ENCODE measurements at regions not wholly inside any gene's neighbourhood (a gene's known extent, or its start where the extent isn't known, plus 50 kb on each side); places are given as distances from the start of the nearest gene placed in this dataset.

GRCh38 chr3:30502742-30503073 lies 103.7 kb upstream of the TGFBR2 start:
- DNase-seq: no peak
- in situ Hi-C loops (cut with HindIII; ENCODE audit: low pct_ligation_motif_present, low pct_unique_long_range_greater_than_20kb, low sequenced_read_pairs): no loop called here

- in situ Hi-C loops (cut with HindIII; ENCODE audit: low pct_ligation_motif_present, low pct_unique_long_range_greater_than_20kb, low sequenced_read_pairs): no loop called here
- DNase-seq: no peak
Measured at GRCh38 chr3:30503446-30503845, 103.0 kb upstream of the TGFBR2 start.

DNA sequence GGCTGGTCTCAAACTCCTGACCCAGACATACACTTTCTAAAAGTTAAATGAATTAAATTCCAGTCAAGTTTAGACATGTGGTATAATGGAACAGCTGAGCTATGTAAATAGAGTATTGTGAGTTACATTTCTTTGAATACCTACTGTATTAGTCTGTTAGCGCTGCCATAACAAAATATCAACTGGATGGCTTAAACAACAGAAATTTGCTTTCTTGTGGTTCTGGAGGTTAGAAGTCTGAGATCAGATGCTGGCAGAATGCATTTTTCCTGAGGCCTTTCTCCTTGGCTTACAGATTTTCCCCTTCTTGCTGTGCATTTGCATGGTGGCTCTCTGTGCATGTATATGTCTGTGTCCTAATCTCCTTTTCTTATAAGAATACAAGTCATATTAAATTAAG lies 101.5 kb upstream of the TGFBR2 start:
- no peak for DNase-seq
- in situ Hi-C loops (cut with HindIII; ENCODE audit: low pct_ligation_motif_present, low pct_unique_long_range_greater_than_20kb, low sequenced_read_pairs): no loop called here

DNA sequence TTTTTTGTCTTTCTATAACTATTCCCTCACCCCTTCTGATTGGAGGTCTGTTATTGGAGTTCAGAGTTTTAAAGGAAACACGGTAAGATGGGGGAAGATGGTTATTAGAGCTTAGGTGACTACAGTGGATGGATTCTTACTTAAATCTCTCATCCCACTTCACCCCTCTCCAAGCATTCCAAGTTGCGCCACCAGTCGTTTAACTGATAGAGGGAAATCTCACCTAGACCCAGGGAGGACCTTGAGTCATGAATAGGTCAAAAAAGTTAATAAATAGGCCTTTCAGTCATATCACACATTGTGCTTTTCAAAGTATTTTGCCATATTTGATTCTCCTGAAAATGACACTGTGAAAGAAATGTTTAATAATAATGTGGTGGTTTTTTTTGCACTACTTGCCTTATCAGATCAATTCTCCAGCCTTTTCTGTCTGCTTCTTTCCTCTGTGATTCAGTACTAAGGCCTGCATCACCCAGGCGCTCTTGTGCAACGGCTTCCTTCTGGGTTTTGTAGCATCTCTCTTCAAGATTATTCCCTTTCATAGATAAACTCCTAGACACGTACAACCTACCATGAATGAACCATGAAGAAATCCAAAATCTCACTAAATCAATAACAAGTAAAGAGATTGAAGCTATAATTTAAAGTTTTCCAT lies 100.4 kb upstream of the TGFBR2 start:
- in situ Hi-C loops (cut with HindIII; ENCODE audit: low pct_ligation_motif_present, low pct_unique_long_range_greater_than_20kb, low sequenced_read_pairs): no loop called here
- DNase-seq: no peak

GRCh38 chr3:30508339-30508738 lies 98.1 kb upstream of the TGFBR2 start:
- in situ Hi-C loops (cut with HindIII; ENCODE audit: low pct_ligation_motif_present, low pct_unique_long_range_greater_than_20kb, low sequenced_read_pairs): no loop called here
- DNase-seq: no peak

DNA sequence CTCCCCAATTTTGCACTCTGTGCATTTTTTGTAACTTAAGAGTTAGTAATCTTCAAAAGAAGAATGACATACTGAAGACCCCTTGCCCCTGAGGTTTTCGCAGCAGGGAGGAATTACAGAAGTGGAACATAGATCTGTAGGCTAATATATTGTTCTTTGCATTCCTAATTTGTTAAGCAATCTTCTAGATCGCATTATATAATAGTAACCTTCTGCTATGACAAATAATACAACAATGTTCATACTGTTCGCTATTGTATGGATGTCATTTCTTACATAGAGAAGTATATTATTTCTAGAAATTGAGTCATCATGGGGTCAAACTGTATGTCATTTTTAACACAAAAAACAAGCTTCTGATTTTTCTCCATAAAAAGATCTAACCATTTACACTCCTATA lies 95.8 kb upstream of the TGFBR2 start:
- DNase-seq: no peak
- in situ Hi-C loops (cut with HindIII; ENCODE audit: low pct_ligation_motif_present, low pct_unique_long_range_greater_than_20kb, low sequenced_read_pairs): no loop called here

DNA sequence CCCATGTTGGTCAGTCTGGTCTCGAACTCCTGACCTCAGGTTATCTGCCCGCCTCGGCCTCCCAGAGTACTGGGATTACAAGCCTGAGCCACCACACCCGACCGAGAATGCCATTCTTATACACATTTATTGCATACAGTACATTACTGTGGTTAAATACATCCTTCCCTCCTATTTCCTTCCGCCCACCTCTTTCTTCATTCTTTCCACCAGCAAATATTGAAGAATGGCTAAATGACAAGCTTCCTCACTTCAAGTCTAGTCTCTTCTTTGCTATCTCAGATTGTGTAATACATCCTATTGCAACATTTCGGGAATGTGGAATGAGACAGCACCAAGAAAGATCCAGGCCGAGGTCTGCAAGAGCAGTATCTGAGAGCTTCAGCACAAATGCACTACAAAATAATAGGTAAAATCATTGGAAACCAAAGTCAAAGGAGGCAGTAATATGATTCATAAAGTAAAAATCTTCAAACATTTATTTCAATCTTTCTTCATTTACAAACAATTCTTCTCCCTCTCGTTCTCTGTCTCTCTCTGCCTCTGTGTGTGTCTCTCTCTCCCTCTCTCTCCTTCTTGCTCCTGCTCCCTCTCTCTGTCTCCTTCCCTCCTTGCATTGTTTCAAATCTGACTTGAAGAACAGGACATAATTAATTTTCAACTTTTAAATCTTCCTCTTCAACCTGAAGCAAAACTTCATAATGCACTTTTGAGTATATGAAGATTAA lies 94.7 kb upstream of the TGFBR2 start:
- no peak for DNase-seq
- in situ Hi-C loops (cut with HindIII; ENCODE audit: low pct_ligation_motif_present, low pct_unique_long_range_greater_than_20kb, low sequenced_read_pairs): no loop called here

- in situ Hi-C loops (cut with HindIII; ENCODE audit: low pct_ligation_motif_present, low pct_unique_long_range_greater_than_20kb, low sequenced_read_pairs): no loop called here
- no peak for DNase-seq
Measured at GRCh38 chr3:30512576-30512975, 93.8 kb upstream of the TGFBR2 start.

GRCh38 chr3:30513374-30514152 lies 92.8 kb upstream of the TGFBR2 start:
- DNase-seq: no peak
- in situ Hi-C loops (cut with HindIII; ENCODE audit: low pct_ligation_motif_present, low pct_unique_long_range_greater_than_20kb, low sequenced_read_pairs): no loop called here

GRCh38 chr3:30516238-30516637 lies 90.2 kb upstream of the TGFBR2 start:
- no peak for DNase-seq
- in situ Hi-C loops (cut with HindIII; ENCODE audit: low pct_ligation_motif_present, low pct_unique_long_range_greater_than_20kb, low sequenced_read_pairs): no loop called here

- no peak for DNase-seq
Measured at GRCh38 chr3:30518181-30518864, 88.1 kb upstream of the TGFBR2 start.

DNA sequence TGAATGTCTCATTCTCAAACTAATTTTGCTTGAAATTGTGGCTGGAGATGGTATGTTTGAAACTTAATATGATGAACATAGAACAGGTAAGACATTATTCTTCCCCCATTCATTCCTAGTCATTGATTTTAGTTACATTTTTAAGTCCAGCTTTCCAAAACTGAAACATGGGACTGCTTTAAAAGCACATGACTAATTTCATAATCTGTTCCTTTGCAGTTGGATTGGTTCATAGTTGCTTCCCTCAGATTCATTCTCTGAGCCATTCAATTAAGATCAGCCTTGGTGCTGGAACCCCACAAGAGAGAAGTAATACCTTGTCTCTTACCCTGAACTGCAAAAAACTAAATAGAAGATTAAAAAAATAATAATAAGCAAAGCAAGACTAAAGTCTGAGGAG lies 87.5 kb upstream of the TGFBR2 start:
- no peak for DNase-seq
- in situ Hi-C loops (cut with HindIII; ENCODE audit: low pct_ligation_motif_present, low pct_unique_long_range_greater_than_20kb, low sequenced_read_pairs): no loop called here

More at GRCh38 chr3:30518181-30518864, 88.1 kb upstream of the TGFBR2 start:
- in situ Hi-C loops (cut with HindIII; ENCODE audit: low pct_ligation_motif_present, low pct_unique_long_range_greater_than_20kb, low sequenced_read_pairs): no loop called here

DNA sequence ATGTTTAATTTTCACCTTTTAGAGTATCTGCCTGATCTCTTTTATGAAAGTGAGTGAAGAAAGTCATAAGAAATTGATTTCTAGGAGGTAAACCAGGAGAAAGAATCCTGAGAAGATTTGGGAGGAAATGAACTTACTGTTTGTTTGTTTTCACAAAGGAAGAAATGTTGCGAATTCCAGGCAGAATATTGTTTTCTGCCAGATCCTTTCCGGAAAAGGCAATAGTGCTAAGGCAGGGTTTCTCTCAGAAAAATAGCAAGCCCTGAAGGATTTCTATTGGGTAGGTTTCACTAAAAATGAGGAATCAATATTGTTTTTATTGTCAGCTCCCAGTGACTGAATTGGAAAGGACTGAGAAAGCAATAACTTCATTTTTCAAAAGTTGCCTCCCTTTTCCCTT lies 85.7 kb upstream of the TGFBR2 start:
- in situ Hi-C loops (cut with HindIII; ENCODE audit: low pct_ligation_motif_present, low pct_unique_long_range_greater_than_20kb, low sequenced_read_pairs): no loop called here
- DNase-seq: no peak

GRCh38 chr3:30521156-30521715 lies 85.2 kb upstream of the TGFBR2 start:
- DNase-seq: no peak
- in situ Hi-C loops (cut with HindIII; ENCODE audit: low pct_ligation_motif_present, low pct_unique_long_range_greater_than_20kb, low sequenced_read_pairs): no loop called here

GRCh38 chr3:30522476-30522875 lies 83.9 kb upstream of the TGFBR2 start:
- in situ Hi-C loops (cut with HindIII; ENCODE audit: low pct_ligation_motif_present, low pct_unique_long_range_greater_than_20kb, low sequenced_read_pairs): no loop called here
- DNase-seq: no peak

- DNase-seq: no peak
- in situ Hi-C loops (cut with HindIII; ENCODE audit: low pct_ligation_motif_present, low pct_unique_long_range_greater_than_20kb, low sequenced_read_pairs): no loop called here
Measured at GRCh38 chr3:30523366-30523765, 83.0 kb upstream of the TGFBR2 start.

- in situ Hi-C loops (cut with HindIII; ENCODE audit: low pct_ligation_motif_present, low pct_unique_long_range_greater_than_20kb, low sequenced_read_pairs): no loop called here
- no peak for DNase-seq
Measured at GRCh38 chr3:30524357-30525040, 81.9 kb upstream of the TGFBR2 start.

DNA sequence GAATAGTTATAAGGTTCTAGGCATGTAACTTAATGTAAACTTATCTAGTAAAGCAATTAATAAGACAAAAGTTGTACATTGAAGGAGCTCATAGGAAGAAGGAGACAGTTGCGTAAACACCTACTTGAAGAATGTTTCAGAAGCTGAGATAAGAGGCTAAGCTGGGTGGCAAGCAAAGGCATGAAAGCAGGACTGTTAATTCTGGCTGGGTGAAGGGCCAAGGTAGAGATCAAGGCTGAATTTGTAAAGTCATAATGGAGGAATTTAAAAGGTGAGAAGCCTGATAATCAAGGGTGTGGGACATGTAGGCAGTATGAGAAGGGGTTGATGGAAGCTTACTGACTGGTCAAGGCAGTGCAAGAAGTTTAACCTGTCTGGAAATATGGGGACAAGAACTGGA lies 80.4 kb upstream of the TGFBR2 start:
- no peak for DNase-seq
- in situ Hi-C loops (cut with HindIII; ENCODE audit: low pct_ligation_motif_present, low pct_unique_long_range_greater_than_20kb, low sequenced_read_pairs): no loop called here
